A549 (cell line): ENCODE measurements at regions not wholly inside any gene's neighbourhood (a gene's known extent, or its start where the extent isn't known, plus 50 kb on each side); places are given as distances from the start of the nearest gene placed in this dataset.

Experiments
- ATAC-seq, 2 experiments: fragments of 200-7000 bp in 1 of 2; fragments of >200 bp in 1 of 2; cut with Nextera tagmentation in 1 of 2; cut with Tn5 transposase in 1 of 2; 3 replicates each; pipeline versions ENCODE4 v1.8.0 to v1.9.1; 2018 to 2020; ENCODE audit warnings: mild to moderate bottlenecking in 1 of 2, moderate library complexity in 1 of 2
- CTCF ChIA-PET: fragments of 300-600 bp; sonication (Branson Sonifier 250); formaldehyde crosslinking; extraction: SDS; loops from one replicate; lab custom pipeline; 2021; ENCODE audit warnings: antibody characterized with exemption, inconsistent platforms; lab: Yijun Ruan, JAX
- POLR2A ChIA-PET: fragments of 350-600 bp; formaldehyde crosslinking; extraction: SDS; loops from one replicate; lab custom pipeline; 2021; ENCODE audit warnings: antibody characterized with exemption, inconsistent platforms; lab: Yijun Ruan, JAX
- DNase-seq, 2 experiments: peaks; one replicate each; pipeline versions ENCODE4 v3.0.0 to v3.0.0-alpha.2; 2011 to 2016; ENCODE audit warnings: low read depth in 1 of 2, low spot score in 1 of 2
- FAIRE-seq: peaks from 2 replicates; lab custom pipeline; 2011; peaks lifted over from hg19 to GRCh38; lab: Jason Lieb, UNC
- H3K27ac ChIP-seq, 2 experiments: fragments of >200 bp; sonication (Bioruptor Twin); formaldehyde crosslinking; 3 replicates each; pipeline ENCODE4 v1.5.1; 2016 to 2017
- H3K4me1 ChIP-seq: fragments of >200 bp; sonication (Bioruptor Twin); formaldehyde crosslinking; 3 replicates; pipeline ENCODE4 v1.6.1; 2016
- H3K4me2 ChIP-seq: fragments of >200 bp; sonication (Bioruptor Twin); formaldehyde crosslinking; 3 replicates; pipeline ENCODE4 v1.6.1; 2016
- H3K4me3 ChIP-seq: fragments of >200 bp; sonication (Bioruptor Twin); formaldehyde crosslinking; 3 replicates; pipeline ENCODE4 v1.5.1; 2016
- H3K9me3 ChIP-seq: fragments of >200 bp; sonication (Bioruptor Twin); formaldehyde crosslinking; 3 replicates; pipeline ENCODE4 v1.6.1; 2016
- CBX8 ChIP-seq: fragments of 200-600 bp; sonication (generic); IDR thresholded peaks from 2 replicates; pipeline ENCODE4 v1.6.1; 2016
- CEBPB ChIP-seq, 2 experiments: fragments of >200 bp in 1 of 2; sonication (Bioruptor Twin) in 1 of 2; formaldehyde crosslinking in 1 of 2; IDR thresholded peaks; 2 replicates each; pipeline ENCODE4 v1.6.1; 2012 to 2016
- CHD2 ChIP-seq: fragments of 150-350 bp; IDR thresholded peaks from 2 replicates; pipeline ENCODE4 v1.6.1; 2014; ENCODE audit warnings: low read length; ENCODE audit not compliant: partially characterized antibody
- EHMT2 ChIP-seq: fragments of 200-600 bp; sonication (generic); IDR thresholded peaks from 2 replicates; pipeline ENCODE4 v1.6.1; 2016; ENCODE audit warnings: antibody characterized with exemption, low read depth, mild to moderate bottlenecking, moderate library complexity
- FOSB ChIP-seq: fragments of 250-450 bp; sonication (Bioruptor Pico); IDR thresholded peaks from 2 replicates; pipeline ENCODE4 v1.5.0; 2020; ENCODE audit warnings: mild to moderate bottlenecking, moderate library complexity
- FOXS1 ChIP-seq: fragments of 250-450 bp; sonication (Bioruptor Pico); IDR thresholded peaks from 2 replicates; pipeline ENCODE4 v1.5.0; 2020; ENCODE audit warnings: mild to moderate bottlenecking, moderate library complexity
- HOXB13 ChIP-seq: fragments of 250-450 bp; sonication (Bioruptor Pico); IDR thresholded peaks from 2 replicates; pipeline ENCODE4 v1.5.0; 2020; ENCODE audit warnings: low read depth, mild to moderate bottlenecking, moderate library complexity
- JUNB ChIP-seq: fragments of >200 bp; sonication (Bioruptor Twin); formaldehyde crosslinking; IDR thresholded peaks from 2 replicates; pipeline ENCODE4 v1.6.1; 2016
- KDM1A ChIP-seq: fragments of 200-600 bp; sonication (generic); IDR thresholded peaks from 2 replicates; pipeline ENCODE4 v1.6.1; 2016; ENCODE audit warnings: low read depth, mild to moderate bottlenecking
- KDM5A ChIP-seq: fragments of 200-600 bp; sonication (generic); IDR thresholded peaks from 2 replicates; pipeline ENCODE4 v1.6.1; 2016; ENCODE audit warnings: antibody characterized with exemption, mild to moderate bottlenecking
- MAFK ChIP-seq: fragments of 450-650 bp; IDR thresholded peaks from 2 replicates; pipeline ENCODE4 v1.6.1; 2014; ENCODE audit not compliant: partially characterized antibody
- NFE2L2 ChIP-seq: fragments of 150-350 bp; conservative IDR thresholded peaks from 2 replicates; pipeline ENCODE4 v1.6.1; 2014; ENCODE audit warnings: low read length
- POLR2AphosphoS2 ChIP-seq: conservative IDR thresholded peaks from 2 replicates; pipeline ENCODE4 v1.6.1; 2012; ENCODE audit warnings: low read length, improper control_type of control experiment, inconsistent platforms
- RFX5 ChIP-seq: fragments of 450-650 bp; IDR thresholded peaks from 2 replicates; pipeline ENCODE4 v1.7.1; 2014; ENCODE audit warnings: antibody characterized with exemption, mild to moderate bottlenecking, moderate library complexity
- RNF2 ChIP-seq: fragments of 200-600 bp; sonication (generic); IDR thresholded peaks from 2 replicates; pipeline ENCODE4 v1.6.1; 2016; ENCODE audit warnings: low read depth, mild to moderate bottlenecking, antibody characterized with exemption, moderate library complexity, borderline replicate concordance
- SMC3 ChIP-seq: fragments of >200 bp; sonication (Bioruptor Twin); formaldehyde crosslinking; IDR thresholded peaks from 3 replicates; pipeline ENCODE4 v1.6.1; 2018; ENCODE audit warnings: inconsistent platforms
- TFCP2L1 ChIP-seq: fragments of 250-450 bp; sonication (Bioruptor Pico); IDR thresholded peaks from 2 replicates; pipeline ENCODE4 v1.5.0; 2021; ENCODE audit warnings: mild to moderate bottlenecking
- TP53 ChIP-seq: fragments of 250-450 bp; sonication (Bioruptor Pico); IDR thresholded peaks from 2 replicates; pipeline ENCODE4 v1.5.0; 2021; ENCODE audit warnings: mild to moderate bottlenecking, moderate library complexity
- ZSCAN20 ChIP-seq: fragments of 250-450 bp; sonication (Bioruptor Pico); IDR thresholded peaks from 2 replicates; pipeline ENCODE4 v1.8.0; 2022; ENCODE audit warnings: mild to moderate bottlenecking, moderate library complexity
- WGBS: methylation state at CpG from one replicate; pipeline ENCODE4 v1.1.6; 2017; ENCODE audit errors: missing lambda C conversion rate; 5-methylcytosine and 5-hydroxymethylcytosine counted together
- TF ChIP-seq, protein P1 (sequence below): fragments of >200 bp; sonication (Bioruptor Twin); formaldehyde crosslinking; IDR thresholded peaks from 2 replicates; pipeline ENCODE4 v1.6.1; 2016
- TF ChIP-seq, protein P2 (sequence below): IDR thresholded peaks from 2 replicates; pipeline ENCODE4 v1.6.1; 2012; ENCODE audit warnings: low read depth, borderline replicate concordance
- TF ChIP-seq, protein P3 (sequence below): fragments of 200-600 bp; sonication (generic); IDR thresholded peaks from 2 replicates; pipeline ENCODE4 v1.6.1; 2016; ENCODE audit warnings: antibody characterized with exemption, mild to moderate bottlenecking, moderate library complexity
- TF ChIP-seq, protein P4 (sequence below): fragments of 250-450 bp; sonication (Bioruptor Pico); IDR thresholded peaks from 2 replicates; pipeline ENCODE4 v1.5.0; 2021; ENCODE audit warnings: mild to moderate bottlenecking, moderate library complexity, borderline replicate concordance
- TF ChIP-seq, protein P5 (sequence below): fragments of 450-650 bp; IDR thresholded peaks from 2 replicates; pipeline ENCODE4 v1.6.1; 2014; ENCODE audit warnings: antibody characterized with exemption

DNA sequence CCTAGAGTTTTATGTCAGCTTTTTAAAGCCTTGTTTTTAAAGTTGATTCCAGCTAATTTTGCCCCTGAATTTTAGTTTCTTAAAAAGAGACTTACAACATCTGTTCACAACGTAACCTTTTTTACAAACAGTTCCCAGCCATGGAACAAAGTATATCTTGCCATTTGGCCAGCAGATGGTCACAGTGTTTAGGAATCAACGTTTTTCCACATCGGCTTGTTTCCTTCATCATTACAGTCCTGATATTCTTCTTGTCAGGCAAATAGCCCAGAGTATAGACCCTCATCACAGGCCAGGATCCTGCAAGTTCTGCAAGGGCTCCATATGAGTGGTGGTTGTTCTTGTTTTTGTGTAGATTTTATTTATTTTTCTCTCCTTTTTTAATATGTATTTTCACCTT, 341.7 kb upstream of the HTR1E start:
- POLR2A ChIA-PET: no interaction called here
- FAIRE-seq: no peak
- TF ChIP-seq RFX5 (no peak), CEBPB (IDR thresholded peaks at IDR 0.05) (no peak), CBX8 (no peak), JUNB (no peak), KDM5A (no peak), RNF2 (no peak), FOXS1 (CRISPR knock-in tag) (no peak), FOSB (CRISPR knock-in tag) (no peak), NFE2L2 (no peak), ZSCAN20 (CRISPR knock-in tag) (no peak), KDM1A (no peak), TP53 (CRISPR knock-in tag) (no peak), CHD2 (no peak), TFCP2L1 (no peak)
- TF ChIP-seq, protein P1, sequence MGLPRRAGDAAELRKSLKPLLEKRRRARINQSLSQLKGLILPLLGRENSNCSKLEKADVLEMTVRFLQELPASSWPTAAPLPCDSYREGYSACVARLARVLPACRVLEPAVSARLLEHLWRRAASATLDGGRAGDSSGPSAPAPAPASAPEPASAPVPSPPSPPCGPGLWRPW: no peak
- TF ChIP-seq, protein P2, sequence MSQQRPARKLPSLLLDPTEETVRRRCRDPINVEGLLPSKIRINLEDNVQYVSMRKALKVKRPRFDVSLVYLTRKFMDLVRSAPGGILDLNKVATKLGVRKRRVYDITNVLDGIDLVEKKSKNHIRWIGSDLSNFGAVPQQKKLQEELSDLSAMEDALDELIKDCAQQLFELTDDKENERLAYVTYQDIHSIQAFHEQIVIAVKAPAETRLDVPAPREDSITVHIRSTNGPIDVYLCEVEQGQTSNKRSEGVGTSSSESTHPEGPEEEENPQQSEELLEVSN: no peak
- TF ChIP-seq, protein P3, sequence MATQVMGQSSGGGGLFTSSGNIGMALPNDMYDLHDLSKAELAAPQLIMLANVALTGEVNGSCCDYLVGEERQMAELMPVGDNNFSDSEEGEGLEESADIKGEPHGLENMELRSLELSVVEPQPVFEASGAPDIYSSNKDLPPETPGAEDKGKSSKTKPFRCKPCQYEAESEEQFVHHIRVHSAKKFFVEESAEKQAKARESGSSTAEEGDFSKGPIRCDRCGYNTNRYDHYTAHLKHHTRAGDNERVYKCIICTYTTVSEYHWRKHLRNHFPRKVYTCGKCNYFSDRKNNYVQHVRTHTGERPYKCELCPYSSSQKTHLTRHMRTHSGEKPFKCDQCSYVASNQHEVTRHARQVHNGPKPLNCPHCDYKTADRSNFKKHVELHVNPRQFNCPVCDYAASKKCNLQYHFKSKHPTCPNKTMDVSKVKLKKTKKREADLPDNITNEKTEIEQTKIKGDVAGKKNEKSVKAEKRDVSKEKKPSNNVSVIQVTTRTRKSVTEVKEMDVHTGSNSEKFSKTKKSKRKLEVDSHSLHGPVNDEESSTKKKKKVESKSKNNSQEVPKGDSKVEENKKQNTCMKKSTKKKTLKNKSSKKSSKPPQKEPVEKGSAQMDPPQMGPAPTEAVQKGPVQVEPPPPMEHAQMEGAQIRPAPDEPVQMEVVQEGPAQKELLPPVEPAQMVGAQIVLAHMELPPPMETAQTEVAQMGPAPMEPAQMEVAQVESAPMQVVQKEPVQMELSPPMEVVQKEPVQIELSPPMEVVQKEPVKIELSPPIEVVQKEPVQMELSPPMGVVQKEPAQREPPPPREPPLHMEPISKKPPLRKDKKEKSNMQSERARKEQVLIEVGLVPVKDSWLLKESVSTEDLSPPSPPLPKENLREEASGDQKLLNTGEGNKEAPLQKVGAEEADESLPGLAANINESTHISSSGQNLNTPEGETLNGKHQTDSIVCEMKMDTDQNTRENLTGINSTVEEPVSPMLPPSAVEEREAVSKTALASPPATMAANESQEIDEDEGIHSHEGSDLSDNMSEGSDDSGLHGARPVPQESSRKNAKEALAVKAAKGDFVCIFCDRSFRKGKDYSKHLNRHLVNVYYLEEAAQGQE: no peak
- CTCF ChIA-PET: no interaction called here
- no peak for DNase-seq
- H3K4me3 ChIP-seq: no peak overlapping the region
- WGBS: 8% methylated on average over 3 of the region's 3 CpGs
- H3K4me1 ChIP-seq: no peaks in the 10 kb centered on the region
- no peaks in the 10 kb centered on the region for H3K9me3 ChIP-seq
- no peak overlapping the region for H3K27ac ChIP-seq
- ATAC-seq: no peak
- H3K4me2 ChIP-seq: no peak overlapping the region

DNA sequence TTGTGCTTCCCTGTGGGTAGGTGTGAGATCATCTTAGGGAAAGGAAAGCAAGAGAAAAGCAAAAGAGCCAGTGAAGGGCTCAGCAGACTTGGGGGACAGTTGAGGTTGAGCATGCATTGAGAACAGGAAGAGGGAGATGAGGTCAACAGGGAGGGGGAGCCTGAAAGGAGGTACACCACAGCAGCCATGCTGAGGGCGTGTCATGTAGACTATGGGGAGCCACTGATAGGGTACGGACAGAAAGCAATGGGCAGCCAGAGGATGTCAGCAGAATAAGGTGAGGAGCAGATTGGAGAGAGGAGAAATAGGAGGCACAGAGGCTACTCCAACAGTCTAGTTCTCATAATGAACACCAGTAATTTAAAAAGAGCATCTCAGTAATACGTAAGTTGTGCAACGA, 351.1 kb upstream of the HTR1E start:
- Histone ChIP-seq H3K27ac (no peak overlapping the region), H3K4me1 (no peaks in the 10 kb centered on the region), H3K9me3 (no peaks in the 10 kb centered on the region), H3K4me3 (no peak overlapping the region), H3K4me2 (no peak overlapping the region)
- ATAC-seq (no peak), FAIRE-seq (no peak), DNase-seq (no peak)
- ChIA-PET CTCF (no interaction called here), POLR2A (no interaction called here)
- TF ChIP-seq KDM5A: no peak
- no peak for TF ChIP-seq MAFK
- TF ChIP-seq, protein P4, sequence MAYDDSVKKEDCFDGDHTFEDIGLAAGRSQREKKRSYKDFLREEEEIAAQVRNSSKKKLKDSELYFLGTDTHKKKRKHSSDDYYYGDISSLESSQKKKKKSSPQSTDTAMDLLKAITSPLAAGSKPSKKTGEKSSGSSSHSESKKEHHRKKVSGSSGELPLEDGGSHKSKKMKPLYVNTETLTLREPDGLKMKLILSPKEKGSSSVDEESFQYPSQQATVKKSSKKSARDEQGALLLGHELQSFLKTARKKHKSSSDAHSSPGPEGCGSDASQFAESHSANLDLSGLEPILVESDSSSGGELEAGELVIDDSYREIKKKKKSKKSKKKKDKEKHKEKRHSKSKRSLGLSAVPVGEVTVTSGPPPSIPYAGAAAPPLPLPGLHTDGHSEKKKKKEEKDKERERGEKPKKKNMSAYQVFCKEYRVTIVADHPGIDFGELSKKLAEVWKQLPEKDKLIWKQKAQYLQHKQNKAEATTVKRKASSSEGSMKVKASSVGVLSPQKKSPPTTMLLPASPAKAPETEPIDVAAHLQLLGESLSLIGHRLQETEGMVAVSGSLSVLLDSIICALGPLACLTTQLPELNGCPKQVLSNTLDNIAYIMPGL (CRISPR knock-in tag): no peak
- TF ChIP-seq, protein P5, sequence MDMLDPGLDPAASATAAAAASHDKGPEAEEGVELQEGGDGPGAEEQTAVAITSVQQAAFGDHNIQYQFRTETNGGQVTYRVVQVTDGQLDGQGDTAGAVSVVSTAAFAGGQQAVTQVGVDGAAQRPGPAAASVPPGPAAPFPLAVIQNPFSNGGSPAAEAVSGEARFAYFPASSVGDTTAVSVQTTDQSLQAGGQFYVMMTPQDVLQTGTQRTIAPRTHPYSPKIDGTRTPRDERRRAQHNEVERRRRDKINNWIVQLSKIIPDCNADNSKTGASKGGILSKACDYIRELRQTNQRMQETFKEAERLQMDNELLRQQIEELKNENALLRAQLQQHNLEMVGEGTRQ: no peak
- TF ChIP-seq CEBPB (IDR thresholded peaks at IDR 0.05): no peak
- no peak for TF ChIP-seq KDM1A
- no peak for TF ChIP-seq FOSB (CRISPR knock-in tag)
- TF ChIP-seq POLR2AphosphoS2: no peak
- no peak for TF ChIP-seq HOXB13
- no peak for TF ChIP-seq EHMT2
- no peak for TF ChIP-seq SMC3
- 49% methylated on average over 4 of the region's 4 CpGs for WGBS
